ENCODE measurements at regions not wholly inside any gene's neighbourhood (a gene's known extent, or its start where the extent isn't known, plus 50 kb on each side); places are given as distances from the start of the nearest gene placed in this dataset.

GRCh38 chr10:75293446-75293820 lies 57.7 kb upstream of the COMTD1 start:
- no peaks in the 10 kb centered on the region for H3K9me2 ChIP-seq (replicated peaks; ENCODE audit: insufficient read depth, low read length)
- no peaks in the 10 kb centered on the region for H3K9me3 ChIP-seq (ENCODE audit: insufficient read depth, low read length)
- no peak overlapping the region for H2AFZ ChIP-seq (ENCODE audit: low read depth, low read length, severe bottlenecking)
- no peaks in the 10 kb centered on the region for H3K36me3 ChIP-seq (ENCODE audit: low read length)
- no peaks in the 10 kb centered on the region for H3F3A ChIP-seq (ENCODE audit: insufficient read depth)
- H3K79me2 ChIP-seq (ENCODE audit: insufficient read depth, low read length) = no peaks in the 10 kb centered on the region
- no peaks in the 10 kb centered on the region for H4K20me1 ChIP-seq (ENCODE audit: low read depth, low read length)
- H3K27ac ChIP-seq (ENCODE audit: low read depth, low read length) = no peak overlapping the region
- no peaks in the 10 kb centered on the region for H3K27me3 ChIP-seq (ENCODE audit: low read length)
- no peak for TF ChIP-seq EZH2phosphoT487 (conservative IDR thresholded peaks at IDR 0.05; ENCODE audit: low read length)
- TF ChIP-seq, protein P1, sequence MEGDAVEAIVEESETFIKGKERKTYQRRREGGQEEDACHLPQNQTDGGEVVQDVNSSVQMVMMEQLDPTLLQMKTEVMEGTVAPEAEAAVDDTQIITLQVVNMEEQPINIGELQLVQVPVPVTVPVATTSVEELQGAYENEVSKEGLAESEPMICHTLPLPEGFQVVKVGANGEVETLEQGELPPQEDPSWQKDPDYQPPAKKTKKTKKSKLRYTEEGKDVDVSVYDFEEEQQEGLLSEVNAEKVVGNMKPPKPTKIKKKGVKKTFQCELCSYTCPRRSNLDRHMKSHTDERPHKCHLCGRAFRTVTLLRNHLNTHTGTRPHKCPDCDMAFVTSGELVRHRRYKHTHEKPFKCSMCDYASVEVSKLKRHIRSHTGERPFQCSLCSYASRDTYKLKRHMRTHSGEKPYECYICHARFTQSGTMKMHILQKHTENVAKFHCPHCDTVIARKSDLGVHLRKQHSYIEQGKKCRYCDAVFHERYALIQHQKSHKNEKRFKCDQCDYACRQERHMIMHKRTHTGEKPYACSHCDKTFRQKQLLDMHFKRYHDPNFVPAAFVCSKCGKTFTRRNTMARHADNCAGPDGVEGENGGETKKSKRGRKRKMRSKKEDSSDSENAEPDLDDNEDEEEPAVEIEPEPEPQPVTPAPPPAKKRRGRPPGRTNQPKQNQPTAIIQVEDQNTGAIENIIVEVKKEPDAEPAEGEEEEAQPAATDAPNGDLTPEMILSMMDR (IDR thresholded peaks at IDR 0.05; ENCODE audit: insufficient read depth, low read length, poor library complexity, severe bottlenecking) = no peak
- no peak overlapping the region for H3K4me2 ChIP-seq (ENCODE audit: low read depth, low read length, poor library complexity, severe bottlenecking)
- H3K4me3 ChIP-seq (ENCODE audit: insufficient read depth, low read length, poor library complexity, severe bottlenecking) = no peak overlapping the region
- no peak overlapping the region for H3K9ac ChIP-seq (ENCODE audit: low read length)

DNA sequence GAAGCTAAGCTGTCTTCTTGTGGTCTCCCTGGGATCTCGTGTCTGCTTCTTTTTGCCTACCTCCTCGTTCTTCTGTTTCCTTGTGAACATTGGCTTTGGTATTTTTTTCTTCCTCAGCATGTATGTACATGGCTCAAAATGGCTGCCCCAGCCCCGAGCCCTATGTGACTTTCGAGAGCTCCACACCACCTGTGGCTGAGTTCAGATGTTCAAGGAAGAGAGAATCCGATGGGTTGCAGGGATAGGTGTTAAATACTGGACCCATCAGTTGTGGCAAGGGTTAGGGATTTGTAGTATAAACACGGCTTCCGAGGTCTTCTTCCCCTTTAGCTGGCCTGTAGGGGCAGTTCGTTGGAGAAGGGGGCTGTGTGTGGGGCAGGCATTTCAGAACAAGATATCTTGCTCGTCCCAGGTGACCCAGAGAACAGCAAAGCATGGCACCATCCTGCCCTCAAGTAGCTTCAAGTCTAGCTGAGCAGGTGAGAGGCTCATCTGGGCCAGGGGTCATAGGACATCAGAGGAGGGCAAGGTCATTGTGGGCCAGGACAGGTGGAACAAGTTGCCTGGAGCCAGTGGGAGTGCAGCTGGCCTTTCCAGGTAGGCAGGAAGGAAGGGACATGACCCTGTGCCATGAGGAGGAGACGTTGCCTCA lies 57.2 kb upstream of the COMTD1 start:
- Histone ChIP-seq H3K36me3 (ENCODE audit: low read length) (no peaks in the 10 kb centered on the region), H3K27me3 (ENCODE audit: low read length) (no peaks in the 10 kb centered on the region), H3K4me3 (ENCODE audit: insufficient read depth, low read length, poor library complexity, severe bottlenecking) (no peak overlapping the region), H2AFZ (ENCODE audit: low read depth, low read length, severe bottlenecking) (no peak overlapping the region), H3K9ac (ENCODE audit: low read length) (no peak overlapping the region), H3F3A (ENCODE audit: insufficient read depth) (no peaks in the 10 kb centered on the region), H3K9me2 (replicated peaks; ENCODE audit: insufficient read depth, low read length) (no peaks in the 10 kb centered on the region), H3K79me2 (ENCODE audit: insufficient read depth, low read length) (no peaks in the 10 kb centered on the region), H3K27ac (ENCODE audit: low read depth, low read length) (no peak overlapping the region), H4K20me1 (ENCODE audit: low read depth, low read length) (no peaks in the 10 kb centered on the region), H3K9me3 (ENCODE audit: insufficient read depth, low read length) (no peaks in the 10 kb centered on the region), H3K4me2 (ENCODE audit: low read depth, low read length, poor library complexity, severe bottlenecking) (no peak overlapping the region)
- TF ChIP-seq, protein P1 (IDR thresholded peaks at IDR 0.05; ENCODE audit: insufficient read depth, low read length, poor library complexity, severe bottlenecking) = no peak
- no peak for TF ChIP-seq EZH2phosphoT487 (conservative IDR thresholded peaks at IDR 0.05; ENCODE audit: low read length)

DNA sequence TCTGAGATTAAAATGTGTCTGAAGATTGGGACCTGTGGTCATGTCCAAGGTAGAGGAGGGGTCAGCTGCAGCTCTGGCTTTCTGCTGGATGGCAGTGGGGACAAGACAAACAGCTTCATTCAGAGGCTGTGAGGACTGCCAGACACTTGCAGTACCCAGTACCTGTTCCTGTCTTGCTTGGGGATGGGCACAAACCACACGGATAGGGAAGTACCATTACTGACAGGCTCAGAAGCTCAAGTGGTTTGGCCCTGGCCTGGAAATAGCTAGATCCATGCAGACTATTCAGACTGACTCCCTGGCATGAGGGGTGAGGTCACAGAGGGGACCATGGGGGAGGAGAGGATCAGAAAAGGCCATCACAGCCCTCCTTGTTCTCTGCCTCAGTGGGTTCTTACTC lies 56.0 kb upstream of the COMTD1 start:
- Histone ChIP-seq H3K9ac (ENCODE audit: low read length) (no peak overlapping the region), H3F3A (ENCODE audit: insufficient read depth) (no peaks in the 10 kb centered on the region), H3K4me3 (ENCODE audit: insufficient read depth, low read length, poor library complexity, severe bottlenecking) (no peak overlapping the region), H3K9me2 (replicated peaks; ENCODE audit: insufficient read depth, low read length) (no peaks in the 10 kb centered on the region), H2AFZ (ENCODE audit: low read depth, low read length, severe bottlenecking) (no peak overlapping the region), H3K4me2 (ENCODE audit: low read depth, low read length, poor library complexity, severe bottlenecking) (no peak overlapping the region), H4K20me1 (ENCODE audit: low read depth, low read length) (no peaks in the 10 kb centered on the region), H3K9me3 (ENCODE audit: insufficient read depth, low read length) (no peaks in the 10 kb centered on the region), H3K79me2 (ENCODE audit: insufficient read depth, low read length) (no peaks in the 10 kb centered on the region), H3K27ac (ENCODE audit: low read depth, low read length) (no peak overlapping the region), H3K36me3 (ENCODE audit: low read length) (no peaks in the 10 kb centered on the region), H3K27me3 (ENCODE audit: low read length) (no peaks in the 10 kb centered on the region)
- no peak for TF ChIP-seq EZH2phosphoT487 (conservative IDR thresholded peaks at IDR 0.05; ENCODE audit: low read length)
- TF ChIP-seq, protein P1 (IDR thresholded peaks at IDR 0.05; ENCODE audit: insufficient read depth, low read length, poor library complexity, severe bottlenecking) = no peak
